Cardiac muscle cell (in vitro differentiated cells and primary cell): ENCODE measurements at regions not wholly inside any gene's neighbourhood (a gene's known extent, or its start where the extent isn't known, plus 50 kb on each side); places are given as distances from the start of the nearest gene placed in this dataset.
"Not testable (repeated sequence)": the region's sequence is repeated elsewhere in the genome, so short reads cannot be mapped to it uniquely, and the experiment has no call there.

Source experiments
- DNase-seq, 2 donors: peaks; one replicate each; pipeline versions ENCODE4 v3.0.0 to v3.0.0-alpha.2; 2010 to 2017; ENCODE audit warnings: low read depth in 1 of 2, low spot score in 1 of 2
- H3K27ac ChIP-seq: fragments of 200-600 bp; sonication (generic); 2 replicates; pipeline ENCODE4 v1.5.1; 2016
- H3K27me3 ChIP-seq: fragments of 200-600 bp; sonication (generic); 2 replicates; pipeline ENCODE4 v1.6.0; 2016; ENCODE audit warnings: control low read depth
- H3K36me3 ChIP-seq: fragments of 200-600 bp; sonication (generic); 2 replicates; pipeline ENCODE4 v1.5.1; 2016; ENCODE audit warnings: control low read depth
- H3K4me1 ChIP-seq: fragments of 200-600 bp; sonication (generic); 2 replicates; pipeline ENCODE4 v1.8.1; 2017; ENCODE audit warnings: low read depth, mild to moderate bottlenecking, mixed run types
- H3K4me3 ChIP-seq: fragments of 200-600 bp; sonication (generic); 2 replicates; pipeline ENCODE4 v1.5.1; 2016; ENCODE audit warnings: mild to moderate bottlenecking
- H3K9me3 ChIP-seq: fragments of 200-600 bp; sonication (generic); 2 replicates; pipeline ENCODE4 v1.5.1; 2017; ENCODE audit warnings: low read depth, mild to moderate bottlenecking, control low read depth
- CTCF ChIP-seq: IDR thresholded peaks from 2 replicates; pipeline ENCODE4 v1.5.1; 2012; ENCODE audit warnings: low read depth, mild to moderate bottlenecking, low read length

- H3K4me3 ChIP-seq = no peak overlapping the region
- H3K9me3 ChIP-seq = no peaks in the 10 kb centered on the region
- H3K27ac ChIP-seq = no peak overlapping the region
- no peaks in the 10 kb centered on the region for H3K4me1 ChIP-seq
- no peaks in the 10 kb centered on the region for H3K36me3 ChIP-seq
- no peaks in the 10 kb centered on the region for H3K27me3 ChIP-seq
- TF ChIP-seq CTCF = no peak
- DNase-seq = no peak
Observed at GRCh38 chr1:184183919-184184318, 132.4 kb downstream of the TSEN15 start.

- not testable (repeated sequence) for H3K27me3 ChIP-seq, H3K9me3 ChIP-seq, DNase-seq, H3K27ac ChIP-seq, H3K4me1 ChIP-seq, H3K36me3 ChIP-seq, H3K4me3 ChIP-seq
Observed at GRCh38 chr1:184184614-184185013, 133.1 kb downstream of the TSEN15 start.

- Histone ChIP-seq H3K36me3 (no peaks in the 10 kb centered on the region), H3K9me3 (no peaks in the 10 kb centered on the region), H3K27me3 (no peaks in the 10 kb centered on the region), H3K4me3 (no peak overlapping the region), H3K27ac (no peak overlapping the region), H3K4me1 (no peaks in the 10 kb centered on the region)
- no peak for DNase-seq
- no peak for TF ChIP-seq CTCF
Observed at GRCh38 chr1:184185347-184185746, 133.8 kb downstream of the TSEN15 start.

- no peak overlapping the region for H3K4me3 ChIP-seq
- no peak for TF ChIP-seq CTCF
- no peaks in the 10 kb centered on the region for H3K4me1 ChIP-seq
- DNase-seq = no peak
- H3K36me3 ChIP-seq = no peaks in the 10 kb centered on the region
- no peaks in the 10 kb centered on the region for H3K27me3 ChIP-seq
- H3K27ac ChIP-seq = no peak overlapping the region
- H3K9me3 ChIP-seq = no peaks in the 10 kb centered on the region
Observed at GRCh38 chr1:184186167-184186566, 134.6 kb downstream of the TSEN15 start.

GRCh38 chr1:184187097-184187496 lies 135.6 kb downstream of the TSEN15 start:
- Histone ChIP-seq H3K27ac (no peak overlapping the region), H3K27me3 (no peaks in the 10 kb centered on the region), H3K36me3 (no peaks in the 10 kb centered on the region), H3K9me3 (no peaks in the 10 kb centered on the region), H3K4me3 (no peak overlapping the region), H3K4me1 (no peaks in the 10 kb centered on the region)
- DNase-seq = no peak
- TF ChIP-seq CTCF = no peak

- no peak for DNase-seq
- Histone ChIP-seq H3K4me1 (no peaks in the 10 kb centered on the region), H3K36me3 (no peaks in the 10 kb centered on the region), H3K9me3 (no peaks in the 10 kb centered on the region), H3K4me3 (no peak overlapping the region), H3K27me3 (no peaks in the 10 kb centered on the region), H3K27ac (no peak overlapping the region)
- TF ChIP-seq CTCF = no peak
Observed at GRCh38 chr1:184188037-184188436, 136.5 kb downstream of the TSEN15 start.
